HEK293T (cell line): ENCODE measurements at regions not wholly inside any gene's neighbourhood (a gene's known extent, or its start where the extent isn't known, plus 50 kb on each side); places are given as distances from the start of the nearest gene placed in this dataset.

Experiments
- CTCF ChIA-PET: fragments of 350-600 bp; formaldehyde crosslinking; extraction: SDS; loops from one replicate; lab custom pipeline; 2021; ENCODE audit warnings: antibody characterized with exemption, inconsistent platforms; lab: Yijun Ruan, JAX
- POLR2A ChIA-PET: fragments of 350-600 bp; formaldehyde crosslinking; extraction: SDS; loops from one replicate; lab custom pipeline; 2020; ENCODE audit warnings: antibody characterized with exemption, inconsistent platforms; lab: Yijun Ruan, JAX
- DNase-seq: peaks from one replicate; pipeline ENCODE4 v3.0.0; 2012; ENCODE audit warnings: mixed read lengths; ENCODE audit errors: extremely low spot score
- ARNT ChIP-seq: fragments of 450-650 bp; IDR thresholded peaks from 2 replicates; pipeline ENCODE4 v1.6.1; 2017; ENCODE audit warnings: mild to moderate bottlenecking
- BHLHE40 ChIP-seq: fragments of 450-650 bp; IDR thresholded peaks from 2 replicates; pipeline ENCODE4 v1.6.1; 2016; ENCODE audit warnings: mild to moderate bottlenecking, moderate library complexity, borderline replicate concordance
- CTBP1 ChIP-seq: fragments of 450-650 bp; IDR thresholded peaks from 2 replicates; pipeline ENCODE4 v1.6.1; 2016; ENCODE audit warnings: borderline replicate concordance
- ELF4 ChIP-seq: fragments of 450-650 bp; IDR thresholded peaks from 2 replicates; pipeline ENCODE4 v1.6.1; 2017; ENCODE audit warnings: antibody characterized with exemption
- FOXA1 ChIP-seq: fragments of 450-650 bp; IDR thresholded peaks from 2 replicates; pipeline ENCODE4 v1.6.1; 2016; ENCODE audit warnings: mild to moderate bottlenecking
- FOXK2 ChIP-seq: fragments of 450-650 bp; IDR thresholded peaks from 2 replicates; pipeline ENCODE4 v1.6.1; 2016; ENCODE audit warnings: mild to moderate bottlenecking
- FOXM1 ChIP-seq: fragments of 450-650 bp; IDR thresholded peaks from 2 replicates; pipeline ENCODE4 v1.6.1; 2017; ENCODE audit warnings: mild to moderate bottlenecking, borderline replicate concordance
- HDGF ChIP-seq: fragments of 450-650 bp; IDR thresholded peaks from 2 replicates; pipeline ENCODE4 v1.6.1; 2017; ENCODE audit warnings: antibody characterized with exemption, borderline replicate concordance
- L3MBTL2 ChIP-seq: fragments of 450-650 bp; conservative IDR thresholded peaks from 2 replicates; pipeline ENCODE4 v1.6.1; 2016; ENCODE audit warnings: mild to moderate bottlenecking
- LEF1 ChIP-seq: fragments of 450-650 bp; IDR thresholded peaks from 2 replicates; pipeline ENCODE4 v1.6.1; 2017; ENCODE audit warnings: mild to moderate bottlenecking, borderline replicate concordance
- NFRKB ChIP-seq: fragments of 450-650 bp; IDR thresholded peaks from 2 replicates; pipeline ENCODE4 v1.6.1; 2016; ENCODE audit warnings: mild to moderate bottlenecking, moderate library complexity
- PKNOX1 ChIP-seq: fragments of 450-650 bp; IDR thresholded peaks from 2 replicates; pipeline ENCODE4 v1.6.1; 2016
- SP1 ChIP-seq: fragments of 450-650 bp; IDR thresholded peaks from 2 replicates; pipeline ENCODE4 v1.6.1; 2017
- SUZ12 ChIP-seq: fragments of 450-650 bp; IDR thresholded peaks from 2 replicates; pipeline ENCODE4 v1.6.1; 2016; ENCODE audit warnings: mild to moderate bottlenecking
- TARDBP ChIP-seq: fragments of 450-650 bp; IDR thresholded peaks from 2 replicates; pipeline ENCODE4 v1.6.1; 2016
- ZNF384 ChIP-seq: fragments of 450-650 bp; IDR thresholded peaks from 2 replicates; pipeline ENCODE4 v1.6.1; 2016

GRCh38 chr1:229879746-229880145 is 187.3 kb upstream of the GALNT2 start:
- DNase-seq: no peak
- no peak for TF ChIP-seq FOXK2
- POLR2A ChIA-PET: no interaction called here
- CTCF ChIA-PET: no interaction called here

DNA sequence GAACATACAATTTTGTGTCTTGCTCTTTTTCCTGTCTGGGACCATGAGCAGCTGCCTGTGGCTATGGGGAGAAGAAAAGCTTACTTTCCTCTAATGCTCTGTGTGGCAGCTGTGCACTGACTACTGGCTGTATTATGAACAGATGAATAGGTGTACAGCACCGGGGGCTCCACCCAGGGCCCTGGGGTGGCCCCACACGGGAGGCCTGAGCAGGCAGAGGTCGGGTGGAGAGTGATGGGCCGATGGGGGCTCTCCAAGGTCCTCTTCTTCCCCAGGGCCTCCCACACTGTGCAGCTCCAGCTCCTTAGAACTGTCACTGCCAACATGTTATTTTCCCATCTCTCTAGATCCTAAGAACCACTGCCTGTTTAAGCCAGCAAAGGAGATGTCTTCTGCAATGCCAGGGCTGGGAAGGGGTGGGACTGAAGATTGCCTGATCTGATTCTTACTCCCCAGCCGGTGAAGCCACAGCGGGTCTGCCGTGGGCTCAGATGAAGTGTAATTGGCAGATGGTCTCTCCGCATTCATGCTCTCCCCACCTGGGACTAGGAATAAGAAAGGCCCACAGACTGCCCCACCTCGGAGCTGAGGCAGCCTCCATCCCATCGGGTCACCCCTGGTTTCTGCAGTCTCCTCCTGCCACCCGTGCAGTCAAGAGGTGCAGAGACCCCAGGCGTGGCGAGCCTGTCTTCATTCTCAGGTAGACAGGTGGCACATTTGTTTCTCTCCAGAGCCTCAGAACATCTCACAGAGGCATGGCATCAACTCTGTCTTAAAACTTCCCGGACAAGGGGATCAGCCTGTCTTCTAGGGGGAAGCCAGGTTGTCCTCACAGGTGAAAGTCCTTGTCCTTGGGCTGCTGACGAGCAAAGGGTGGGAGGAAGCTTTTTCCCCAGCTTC is 186.5 kb upstream of the GALNT2 start:
- TF ChIP-seq ZNF384 (no peak), ELF4 (no peak), NFRKB (no peak), L3MBTL2 (no peak), BHLHE40 (no peak), TARDBP (no peak), FOXA1 (no peak), LEF1 (no peak), PKNOX1 (no peak), FOXM1 (no peak), HDGF (no peak)
- ChIA-PET POLR2A (no interaction called here), CTCF (no interaction called here)
- DNase-seq: no peak

DNA sequence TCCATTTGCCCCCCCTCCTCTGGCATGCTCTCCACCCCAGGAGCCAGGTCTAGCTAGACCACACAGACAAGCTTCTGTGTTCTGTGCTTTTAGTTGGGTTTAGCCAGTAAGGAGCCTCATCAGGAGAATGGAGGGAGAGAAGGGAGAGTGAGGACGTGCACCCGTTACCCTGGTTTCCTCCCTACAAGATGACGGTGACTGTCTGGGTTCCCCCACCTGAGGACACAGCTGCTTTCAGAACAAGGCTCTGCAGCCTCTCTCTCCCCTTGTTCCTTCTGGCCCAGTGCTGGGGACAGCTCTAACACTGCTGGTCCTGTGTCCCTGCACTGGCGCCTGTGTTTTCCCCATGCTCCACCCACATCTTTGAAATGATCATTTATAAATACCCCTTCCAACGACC is 184.4 kb upstream of the GALNT2 start:
- POLR2A ChIA-PET: no interaction called here
- no peak for DNase-seq
- CTCF ChIA-PET: no interaction called here
- TF ChIP-seq ELF4 (no peak), FOXA1 (no peak), FOXM1 (no peak), PKNOX1 (no peak), NFRKB (no peak), CTBP1 (no peak), ARNT (no peak), L3MBTL2 (no peak), BHLHE40 (no peak), SP1 (no peak), TARDBP (no peak), SUZ12 (no peak), ZNF384 (no peak), LEF1 (no peak), FOXK2 (no peak)

GRCh38 chr1:229883504-229884200 is 183.4 kb upstream of the GALNT2 start:
- POLR2A ChIA-PET: no interaction called here
- DNase-seq: no peak
- CTCF ChIA-PET: interaction anchor here (0.7 kb wide), 1 partner anchor 83 kb away, joined by 3 read pairs; no protein-coding TSS in a partner anchor
- TF ChIP-seq TARDBP (no peak), FOXA1 (no peak), ZNF384 (no peak), SP1 (no peak), NFRKB (no peak), BHLHE40 (no peak), ELF4 (no peak), PKNOX1 (no peak), CTBP1 (no peak), L3MBTL2 (no peak), ARNT (no peak), SUZ12 (no peak), HDGF (no peak)

- POLR2A ChIA-PET: no interaction called here
- CTCF ChIA-PET: no interaction called here
- TF ChIP-seq ARNT (no peak), L3MBTL2 (no peak), FOXK2 (no peak), PKNOX1 (no peak), FOXA1 (no peak), SUZ12 (no peak), BHLHE40 (no peak), LEF1 (no peak), NFRKB (no peak), ELF4 (no peak), FOXM1 (no peak), TARDBP (no peak), HDGF (no peak), SP1 (no peak)
- DNase-seq: no peak
Measured at GRCh38 chr1:229884765-229885164, 182.3 kb upstream of the GALNT2 start.
